ENCODE measurements at regions not wholly inside any gene's neighbourhood (a gene's known extent, or its start where the extent isn't known, plus 50 kb on each side); places are given as distances from the start of the nearest gene placed in this dataset.

DNA sequence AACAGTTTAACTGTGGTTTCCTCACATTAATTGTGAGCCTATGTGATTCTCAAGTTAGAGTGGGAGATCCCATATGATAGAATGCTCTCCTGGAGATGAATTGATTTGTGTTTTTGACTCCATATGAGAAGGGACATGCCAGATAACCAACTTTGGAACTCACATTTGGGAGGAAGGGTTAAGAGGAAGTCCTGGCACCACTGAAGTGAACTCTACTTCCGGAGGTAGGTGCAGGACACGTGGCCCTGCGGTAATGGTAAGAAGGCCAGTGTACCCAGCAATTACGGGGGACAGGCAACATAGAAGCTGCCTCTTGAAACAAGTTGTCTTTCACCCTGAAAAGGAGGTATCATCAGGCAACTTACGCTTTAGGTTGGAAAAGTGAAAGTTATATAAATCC, 146.6 kb upstream of the RFX3 start:
- ChIA-PET CTCF (no interaction called here), POLR2A (no interaction called here)
- BruUV-seq (replicated peaks): no TSS peak
- no peak overlapping the region for H3K4me3 ChIP-seq (ENCODE audit: low read depth in 2 of 2, low read length in 2 of 2)
- in situ Hi-C loops (cut with HindIII; ENCODE audit: low pct_unique_long_range_greater_than_20kb, low sequenced_read_pairs): no loop called here
- H3K27me3 ChIP-seq (ENCODE audit: control insufficient read depth, insufficient read depth, low read length): no peaks in the 10 kb centered on the region
- no peak for ATAC-seq
- no peak for TF ChIP-seq SIN3A (IDR thresholded peaks at IDR 0.05; ENCODE audit: borderline replicate concordance, insufficient read depth, low read depth, low read length)
- no peak for TF ChIP-seq POLR2AphosphoS5 (IDR thresholded peaks at IDR 0.05; ENCODE audit: low read depth, low read length)
- no peak for TF ChIP-seq TCF7L2 (IDR thresholded peaks at IDR 0.05; ENCODE audit: low read depth, low read length)
- no peak for TF ChIP-seq CTCF (IDR thresholded peaks at IDR 0.05)
- TF ChIP-seq, protein P1, sequence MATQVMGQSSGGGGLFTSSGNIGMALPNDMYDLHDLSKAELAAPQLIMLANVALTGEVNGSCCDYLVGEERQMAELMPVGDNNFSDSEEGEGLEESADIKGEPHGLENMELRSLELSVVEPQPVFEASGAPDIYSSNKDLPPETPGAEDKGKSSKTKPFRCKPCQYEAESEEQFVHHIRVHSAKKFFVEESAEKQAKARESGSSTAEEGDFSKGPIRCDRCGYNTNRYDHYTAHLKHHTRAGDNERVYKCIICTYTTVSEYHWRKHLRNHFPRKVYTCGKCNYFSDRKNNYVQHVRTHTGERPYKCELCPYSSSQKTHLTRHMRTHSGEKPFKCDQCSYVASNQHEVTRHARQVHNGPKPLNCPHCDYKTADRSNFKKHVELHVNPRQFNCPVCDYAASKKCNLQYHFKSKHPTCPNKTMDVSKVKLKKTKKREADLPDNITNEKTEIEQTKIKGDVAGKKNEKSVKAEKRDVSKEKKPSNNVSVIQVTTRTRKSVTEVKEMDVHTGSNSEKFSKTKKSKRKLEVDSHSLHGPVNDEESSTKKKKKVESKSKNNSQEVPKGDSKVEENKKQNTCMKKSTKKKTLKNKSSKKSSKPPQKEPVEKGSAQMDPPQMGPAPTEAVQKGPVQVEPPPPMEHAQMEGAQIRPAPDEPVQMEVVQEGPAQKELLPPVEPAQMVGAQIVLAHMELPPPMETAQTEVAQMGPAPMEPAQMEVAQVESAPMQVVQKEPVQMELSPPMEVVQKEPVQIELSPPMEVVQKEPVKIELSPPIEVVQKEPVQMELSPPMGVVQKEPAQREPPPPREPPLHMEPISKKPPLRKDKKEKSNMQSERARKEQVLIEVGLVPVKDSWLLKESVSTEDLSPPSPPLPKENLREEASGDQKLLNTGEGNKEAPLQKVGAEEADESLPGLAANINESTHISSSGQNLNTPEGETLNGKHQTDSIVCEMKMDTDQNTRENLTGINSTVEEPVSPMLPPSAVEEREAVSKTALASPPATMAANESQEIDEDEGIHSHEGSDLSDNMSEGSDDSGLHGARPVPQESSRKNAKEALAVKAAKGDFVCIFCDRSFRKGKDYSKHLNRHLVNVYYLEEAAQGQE (IDR thresholded peaks at IDR 0.05; ENCODE audit: insufficient read depth in 1 of 2, low read depth in 2 of 2, low read length in 1 of 2): no peak
- H3K9me3 ChIP-seq (ENCODE audit: control insufficient read depth, insufficient read depth, low read depth, low read length): no peaks in the 10 kb centered on the region
- no peak overlapping the region for H3K27ac ChIP-seq (ENCODE audit: low read length)
- no peak for DNase-seq (ENCODE audit: low read depth, low spot score)
- H3K36me3 ChIP-seq (ENCODE audit: control insufficient read depth, insufficient read depth, low read length): no peaks in the 10 kb centered on the region
- no peaks in the 10 kb centered on the region for H3K4me1 ChIP-seq (ENCODE audit: control insufficient read depth, insufficient read depth, low read length)
- intact Hi-C loops (cut with micrococcal nuclease; ENCODE audit: unreplicated experiment): no loop called here

DNA sequence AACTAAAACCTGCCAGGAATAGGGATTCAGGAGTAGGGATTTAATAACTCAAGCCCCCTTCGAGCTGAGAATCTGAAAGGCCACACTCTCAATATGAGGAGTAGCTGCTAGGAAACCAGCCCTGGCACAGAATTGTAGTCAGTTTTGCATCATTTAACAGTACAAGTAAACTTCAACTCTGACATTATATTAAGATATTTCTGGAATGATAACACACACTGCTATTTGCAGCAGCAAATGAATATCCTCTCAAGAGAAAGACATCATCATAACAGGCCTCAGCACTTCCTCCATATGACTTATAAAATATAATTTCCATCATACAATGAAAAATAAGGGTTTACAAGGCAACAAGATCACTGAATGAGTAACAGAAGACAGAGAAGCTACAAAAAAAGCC, 138.2 kb upstream of the RFX3 start:
- Histone ChIP-seq H3K36me3 (ENCODE audit: control insufficient read depth, insufficient read depth, low read length) (no peaks in the 10 kb centered on the region), H3K27me3 (ENCODE audit: control insufficient read depth, insufficient read depth, low read length) (no peaks in the 10 kb centered on the region), H3K9me3 (ENCODE audit: control insufficient read depth, insufficient read depth, low read depth, low read length) (no peaks in the 10 kb centered on the region), H3K27ac (ENCODE audit: low read length) (no peak overlapping the region), H3K4me3 (ENCODE audit: low read depth in 2 of 2, low read length in 2 of 2) (no peak overlapping the region), H3K4me1 (ENCODE audit: control insufficient read depth, insufficient read depth, low read length) (no peaks in the 10 kb centered on the region)
- ChIA-PET POLR2A (no interaction called here), CTCF (no interaction called here)
- no TSS peak for BruUV-seq (replicated peaks)
- DNase-seq (ENCODE audit: low read depth, low spot score) (no peak), ATAC-seq (no peak)
- TF ChIP-seq CTCF (IDR thresholded peaks at IDR 0.05) (no peak), SIN3A (IDR thresholded peaks at IDR 0.05; ENCODE audit: borderline replicate concordance, insufficient read depth, low read depth, low read length) (no peak), POLR2AphosphoS5 (IDR thresholded peaks at IDR 0.05; ENCODE audit: low read depth, low read length) (no peak), TCF7L2 (IDR thresholded peaks at IDR 0.05; ENCODE audit: low read depth, low read length) (no peak)
- TF ChIP-seq, protein P1 (IDR thresholded peaks at IDR 0.05; ENCODE audit: insufficient read depth in 1 of 2, low read depth in 2 of 2, low read length in 1 of 2): no peak
- intact Hi-C loops (cut with micrococcal nuclease; ENCODE audit: unreplicated experiment) (no loop called here), in situ Hi-C loops (cut with HindIII; ENCODE audit: low pct_unique_long_range_greater_than_20kb, low sequenced_read_pairs) (no loop called here)
